Stomach (tissue), 8 donors: ENCODE measurements at regions not wholly inside any gene's neighbourhood (a gene's known extent, or its start where the extent isn't known, plus 50 kb on each side); places are given as distances from the start of the nearest gene placed in this dataset.

Source experiments
- DNase-seq, 2 donors: peaks; one replicate each; pipeline versions ENCODE4 v3.0.0 to v3.0.0-alpha.2; 2013 to 2019
- H3K27ac ChIP-seq, 5 donors: fragments of 200-600 bp in 4 of 5; sonication (generic) in 4 of 5; one replicate each; pipeline ENCODE4 v1.5.1; 2013 to 2019; ENCODE audit warnings: mild to moderate bottlenecking in 1 of 5, moderate library complexity in 1 of 5
- H3K27me3 ChIP-seq, 3 donors: fragments of 200-600 bp; sonication (generic); one replicate each; pipeline ENCODE4 v1.5.1; 2017 to 2019; ENCODE audit warnings: mixed run types in 1 of 3
- H3K36me3 ChIP-seq, 4 donors: fragments of 200-600 bp; sonication (generic); 1 replicate in 3 of 4; 2 replicates in 1 of 4; pipeline ENCODE4 v1.5.1; 2016 to 2019
- H3K4me1 ChIP-seq, 4 donors: fragments of 200-600 bp; sonication (generic); one replicate each; pipeline ENCODE4 v1.5.1; 2016 to 2019
- H3K4me3 ChIP-seq, 4 donors: fragments of 200-600 bp; sonication (generic) in 3 of 4; one replicate each; pipeline ENCODE4 v1.5.1; 2016 to 2019; ENCODE audit warnings: mild to moderate bottlenecking in 1 of 4
- H3K9me3 ChIP-seq, 4 donors: fragments of 200-600 bp; sonication (generic); one replicate each; pipeline ENCODE4 v1.5.1; 2016 to 2019
- CTCF ChIP-seq, 7 experiments: fragments of 450-650 bp in 4 of 7; fragments of 200-600 bp in 3 of 7; sonication (generic) in 3 of 7; IDR thresholded peaks; one replicate each; pipeline ENCODE4 v1.5.1; 2016 to 2019; ENCODE audit warnings: antibody characterized with exemption in 7 of 7, control low read depth in 2 of 7, mild to moderate bottlenecking in 1 of 7
- EP300 ChIP-seq: sonication (generic); formaldehyde crosslinking; IDR thresholded peaks from one replicate; pipeline ENCODE4 v1.6.1; 2017; ENCODE audit warnings: antibody characterized with exemption
- POLR2A ChIP-seq, 4 donors: fragments of 450-650 bp; IDR thresholded peaks; one replicate each; pipeline ENCODE4 v1.6.1; 2016; ENCODE audit warnings: antibody characterized with exemption in 4 of 4, control low read depth in 2 of 4, mild to moderate bottlenecking in 1 of 4, moderate library complexity in 1 of 4
- POLR2AphosphoS5 ChIP-seq, 3 donors: sonication (generic); formaldehyde crosslinking; IDR thresholded peaks; one replicate each; pipeline ENCODE4 v1.6.1; 2016; ENCODE audit warnings: antibody characterized with exemption in 3 of 3
- WGBS, 5 donors: extraction: QIAGEN DNeasy Blood & Tissue Kit in 3 of 5; methylation state at CpG; one replicate each; pipeline versions ENCODE4 v1.1.5 to v1.1.7; 2013 to 2018; 5-methylcytosine and 5-hydroxymethylcytosine counted together
- intact Hi-C: fragments of 100-400 bp; cut with DNase I; formaldehyde crosslinking; loops from one replicate; pipeline ENCODE4 v1.15.1; 2023; ENCODE audit warnings: low total_unique reads
- donor health status: healthy with polysubstance abuse.
- donor health status: Bipolar disorder and iron deficiency.
- donor health status: healthy.

GRCh38 chr14:100403802-100404365 lies 80.7 kb downstream of the SLC25A47 start:
- no peaks in the 10 kb centered on the region for H3K27me3 ChIP-seq
- H3K4me3 ChIP-seq = no peak overlapping the region
- intact Hi-C loops = no loop called here
- no peak for DNase-seq
- H3K36me3 ChIP-seq = no peaks in the 10 kb centered on the region
- H3K27ac ChIP-seq = no peak overlapping the region
- no peak for TF ChIP-seq POLR2AphosphoS5 (IDR thresholded peaks at IDR 0.05)
- TF ChIP-seq POLR2A (IDR thresholded peaks at IDR 0.05) = no peak
- no peak for TF ChIP-seq EP300
- TF ChIP-seq CTCF (IDR thresholded peaks at IDR 0.05) = no peak
- peaks cover 14 to 53% (median 19%) of the 10 kb centered on the region in 4 donors for H3K4me1 ChIP-seq
- WGBS, 5 donors = 93 to 97% (median 95%) methylated on average over 9 to 10 of the region's 10 CpGs
- H3K9me3 ChIP-seq = no peaks in the 10 kb centered on the region

- H3K4me3 ChIP-seq = no peak overlapping the region
- H3K27ac ChIP-seq = no peak overlapping the region
- H3K9me3 ChIP-seq = no peaks in the 10 kb centered on the region
- DNase-seq = no peak
- peaks cover 14 to 53% (median 19%) of the 10 kb centered on the region in 4 donors for H3K4me1 ChIP-seq
- no peaks in the 10 kb centered on the region for H3K36me3 ChIP-seq
- no peak for TF ChIP-seq POLR2AphosphoS5 (IDR thresholded peaks at IDR 0.05)
- no peak for TF ChIP-seq CTCF (IDR thresholded peaks at IDR 0.05)
- no peak for TF ChIP-seq POLR2A (IDR thresholded peaks at IDR 0.05)
- TF ChIP-seq EP300 = no peak
- H3K27me3 ChIP-seq = no peaks in the 10 kb centered on the region
- intact Hi-C loops = no loop called here
- 82 to 100% (median 88%) methylated on average over 3 to 4 of the region's 4 CpGs for WGBS, 5 donors
Observed at GRCh38 chr14:100404419-100404818, 81.3 kb downstream of the SLC25A47 start.

- TF ChIP-seq CTCF (IDR thresholded peaks at IDR 0.05) (no peak), EP300 (no peak), POLR2AphosphoS5 (IDR thresholded peaks at IDR 0.05) (no peak), POLR2A (IDR thresholded peaks at IDR 0.05) (no peak)
- H3K4me1 ChIP-seq = peaks cover 14 to 44% (median 17%) of the 10 kb centered on the region in 4 donors
- no peaks in the 10 kb centered on the region for H3K36me3 ChIP-seq
- no peaks in the 10 kb centered on the region for H3K9me3 ChIP-seq
- no peaks in the 10 kb centered on the region for H3K27me3 ChIP-seq
- intact Hi-C loops = no loop called here
- 58 to 78% (median 67%) methylated on average over 12 of the region's 12 CpGs for WGBS, 5 donors
- H3K27ac ChIP-seq = peak overlapping the region in 3 of 5 donors; percentile 14 to 43 (median 26)
- H3K4me3 ChIP-seq = no peak overlapping the region
- DNase-seq = no peak
Observed at GRCh38 chr14:100405760-100406455, 82.8 kb downstream of the SLC25A47 start.

GRCh38 chr14:100406505-100407131 lies 83.5 kb downstream of the SLC25A47 start:
- intact Hi-C loops = no loop called here
- TF ChIP-seq POLR2A (IDR thresholded peaks at IDR 0.05) (no peak), POLR2AphosphoS5 (IDR thresholded peaks at IDR 0.05) (no peak), EP300 (no peak), CTCF (IDR thresholded peaks at IDR 0.05) (no peak)
- Histone ChIP-seq H3K36me3 (no peaks in the 10 kb centered on the region), H3K4me1 (peaks cover 14 to 38% (median 17%) of the 10 kb centered on the region in 4 donors), H3K27ac (peak overlapping the region in 3 of 5 donors; percentile 14 to 43 (median 26)), H3K4me3 (no peak overlapping the region), H3K27me3 (no peaks in the 10 kb centered on the region), H3K9me3 (no peaks in the 10 kb centered on the region)
- DNase-seq = peak; percentile 46 to 50
- WGBS, 5 donors = 69 to 77% (median 71%) methylated on average over 10 of the region's 10 CpGs
